A549 (cell line): ENCODE measurements at regions not wholly inside any gene's neighbourhood (a gene's known extent, or its start where the extent isn't known, plus 50 kb on each side); places are given as distances from the start of the nearest gene placed in this dataset.

ENCODE experiments used
- ATAC-seq, 2 experiments: fragments of 200-7000 bp in 1 of 2; fragments of >200 bp in 1 of 2; cut with Nextera tagmentation in 1 of 2; cut with Tn5 transposase in 1 of 2; 3 replicates each; pipeline versions ENCODE4 v1.8.0 to v1.9.1; 2018 to 2020; ENCODE audit warnings: mild to moderate bottlenecking in 1 of 2, moderate library complexity in 1 of 2
- CTCF ChIA-PET: fragments of 300-600 bp; sonication (Branson Sonifier 250); formaldehyde crosslinking; extraction: SDS; loops from one replicate; lab custom pipeline; 2021; ENCODE audit warnings: antibody characterized with exemption, inconsistent platforms; lab: Yijun Ruan, JAX
- POLR2A ChIA-PET: fragments of 350-600 bp; formaldehyde crosslinking; extraction: SDS; loops from one replicate; lab custom pipeline; 2021; ENCODE audit warnings: antibody characterized with exemption, inconsistent platforms; lab: Yijun Ruan, JAX
- DNase-seq, 2 experiments: peaks; one replicate each; pipeline versions ENCODE4 v3.0.0 to v3.0.0-alpha.2; 2011 to 2016; ENCODE audit warnings: low read depth in 1 of 2, low spot score in 1 of 2
- FAIRE-seq: peaks from 2 replicates; lab custom pipeline; 2011; peaks lifted over from hg19 to GRCh38; lab: Jason Lieb, UNC
- H3K27ac ChIP-seq, 2 experiments: fragments of >200 bp; sonication (Bioruptor Twin); formaldehyde crosslinking; 3 replicates each; pipeline ENCODE4 v1.5.1; 2016 to 2017
- H3K4me1 ChIP-seq: fragments of >200 bp; sonication (Bioruptor Twin); formaldehyde crosslinking; 3 replicates; pipeline ENCODE4 v1.6.1; 2016
- H3K4me2 ChIP-seq: fragments of >200 bp; sonication (Bioruptor Twin); formaldehyde crosslinking; 3 replicates; pipeline ENCODE4 v1.6.1; 2016
- H3K4me3 ChIP-seq: fragments of >200 bp; sonication (Bioruptor Twin); formaldehyde crosslinking; 3 replicates; pipeline ENCODE4 v1.5.1; 2016
- H3K9me3 ChIP-seq: fragments of >200 bp; sonication (Bioruptor Twin); formaldehyde crosslinking; 3 replicates; pipeline ENCODE4 v1.6.1; 2016
- BCL3 ChIP-seq: fragments of >200 bp; sonication (Bioruptor Twin); formaldehyde crosslinking; IDR thresholded peaks from 3 replicates; pipeline ENCODE4 v1.6.1; 2016
- CBX2 ChIP-seq: fragments of 200-600 bp; sonication (generic); IDR thresholded peaks from 2 replicates; pipeline ENCODE4 v1.6.1; 2016; ENCODE audit warnings: low read depth, mild to moderate bottlenecking, borderline replicate concordance
- CBX8 ChIP-seq: fragments of 200-600 bp; sonication (generic); IDR thresholded peaks from 2 replicates; pipeline ENCODE4 v1.6.1; 2016
- CHD2 ChIP-seq: fragments of 150-350 bp; IDR thresholded peaks from 2 replicates; pipeline ENCODE4 v1.6.1; 2014; ENCODE audit warnings: low read length; ENCODE audit not compliant: partially characterized antibody
- E2F6 ChIP-seq: IDR thresholded peaks from 2 replicates; pipeline ENCODE4 v1.6.1; 2012; ENCODE audit warnings: low read depth, borderline replicate concordance
- EHF ChIP-seq: fragments of 250-450 bp; sonication (Bioruptor Pico); IDR thresholded peaks from 2 replicates; pipeline ENCODE4 v1.5.0; 2020; ENCODE audit warnings: mild to moderate bottlenecking
- EHMT2 ChIP-seq: fragments of 200-600 bp; sonication (generic); IDR thresholded peaks from 2 replicates; pipeline ENCODE4 v1.6.1; 2016; ENCODE audit warnings: antibody characterized with exemption, low read depth, mild to moderate bottlenecking, moderate library complexity
- FOSB ChIP-seq: fragments of 250-450 bp; sonication (Bioruptor Pico); IDR thresholded peaks from 2 replicates; pipeline ENCODE4 v1.5.0; 2020; ENCODE audit warnings: mild to moderate bottlenecking, moderate library complexity
- FOSL2 ChIP-seq, 2 experiments: fragments of 450-650 bp in 1 of 2; fragments of >200 bp in 1 of 2; sonication (Bioruptor Twin) in 1 of 2; formaldehyde crosslinking; IDR thresholded peaks; 2 replicates each; pipeline versions ENCODE4 v1.5.0 to v1.6.1; 2016 to 2020; ENCODE audit warnings: mild to moderate bottlenecking in 1 of 2, moderate library complexity in 1 of 2
- HDAC2 ChIP-seq: fragments of 200-600 bp; sonication (generic); IDR thresholded peaks from 2 replicates; pipeline ENCODE4 v1.6.1; 2016
- HEYL ChIP-seq: fragments of 250-450 bp; sonication (Bioruptor Pico); IDR thresholded peaks from 2 replicates; pipeline ENCODE4 v1.8.0; 2021; ENCODE audit warnings: mild to moderate bottlenecking, moderate library complexity
- JUNB ChIP-seq: fragments of >200 bp; sonication (Bioruptor Twin); formaldehyde crosslinking; IDR thresholded peaks from 2 replicates; pipeline ENCODE4 v1.6.1; 2016
- KDM1A ChIP-seq: fragments of 200-600 bp; sonication (generic); IDR thresholded peaks from 2 replicates; pipeline ENCODE4 v1.6.1; 2016; ENCODE audit warnings: low read depth, mild to moderate bottlenecking
- MAFK ChIP-seq: fragments of 450-650 bp; IDR thresholded peaks from 2 replicates; pipeline ENCODE4 v1.6.1; 2014; ENCODE audit not compliant: partially characterized antibody
- MAZ ChIP-seq: fragments of 150-350 bp; IDR thresholded peaks from 2 replicates; pipeline ENCODE4 v1.6.1; 2014; ENCODE audit warnings: antibody characterized with exemption, low read depth, low read length, borderline replicate concordance
- MYC ChIP-seq: IDR thresholded peaks from 2 replicates; pipeline ENCODE4 v1.6.1; 2012; ENCODE audit warnings: mild to moderate bottlenecking, inconsistent platforms, low read length, improper control_type of control experiment, borderline replicate concordance
- NFE2L2 ChIP-seq: fragments of 150-350 bp; conservative IDR thresholded peaks from 2 replicates; pipeline ENCODE4 v1.6.1; 2014; ENCODE audit warnings: low read length
- POLR2A ChIP-seq: IDR thresholded peaks from 2 replicates; pipeline ENCODE4 v1.6.1; 2012; ENCODE audit warnings: mild to moderate bottlenecking, low read length
- RAD21 ChIP-seq, 2 experiments: fragments of >200 bp in 1 of 2; sonication (Bioruptor Twin) in 1 of 2; formaldehyde crosslinking in 1 of 2; IDR thresholded peaks in 1 of 2; conservative IDR thresholded peaks in 1 of 2; 2 replicates in 1 of 2; 3 replicates in 1 of 2; pipeline ENCODE4 v1.6.1; 2012 to 2018; ENCODE audit warnings: inconsistent platforms in 1 of 2
- RARB ChIP-seq: fragments of 250-450 bp; sonication (Bioruptor Pico); IDR thresholded peaks from 2 replicates; pipeline ENCODE4 v1.8.0; 2021; ENCODE audit warnings: mild to moderate bottlenecking, moderate library complexity
- RCOR1 ChIP-seq: fragments of 150-350 bp; IDR thresholded peaks from 2 replicates; pipeline ENCODE4 v1.6.1; 2014; ENCODE audit warnings: antibody characterized with exemption, low read length, low read depth
- RFX5 ChIP-seq: fragments of 450-650 bp; IDR thresholded peaks from 2 replicates; pipeline ENCODE4 v1.7.1; 2014; ENCODE audit warnings: antibody characterized with exemption, mild to moderate bottlenecking, moderate library complexity
- SMC3 ChIP-seq: fragments of >200 bp; sonication (Bioruptor Twin); formaldehyde crosslinking; IDR thresholded peaks from 3 replicates; pipeline ENCODE4 v1.6.1; 2018; ENCODE audit warnings: inconsistent platforms
- SREBF2 ChIP-seq: fragments of 450-650 bp; IDR thresholded peaks from 2 replicates; pipeline ENCODE4 v1.6.1; 2014; ENCODE audit warnings: mild to moderate bottlenecking, moderate library complexity
- ZSCAN20 ChIP-seq: fragments of 250-450 bp; sonication (Bioruptor Pico); IDR thresholded peaks from 2 replicates; pipeline ENCODE4 v1.8.0; 2022; ENCODE audit warnings: mild to moderate bottlenecking, moderate library complexity
- WGBS: methylation state at CpG from one replicate; pipeline ENCODE4 v1.1.6; 2017; ENCODE audit errors: missing lambda C conversion rate; 5-methylcytosine and 5-hydroxymethylcytosine counted together
- TF ChIP-seq, protein P1 (sequence below): fragments of 150-350 bp; IDR thresholded peaks from 2 replicates; pipeline ENCODE4 v1.6.1; 2014; ENCODE audit warnings: low read depth, mild to moderate bottlenecking, low read length

DNA sequence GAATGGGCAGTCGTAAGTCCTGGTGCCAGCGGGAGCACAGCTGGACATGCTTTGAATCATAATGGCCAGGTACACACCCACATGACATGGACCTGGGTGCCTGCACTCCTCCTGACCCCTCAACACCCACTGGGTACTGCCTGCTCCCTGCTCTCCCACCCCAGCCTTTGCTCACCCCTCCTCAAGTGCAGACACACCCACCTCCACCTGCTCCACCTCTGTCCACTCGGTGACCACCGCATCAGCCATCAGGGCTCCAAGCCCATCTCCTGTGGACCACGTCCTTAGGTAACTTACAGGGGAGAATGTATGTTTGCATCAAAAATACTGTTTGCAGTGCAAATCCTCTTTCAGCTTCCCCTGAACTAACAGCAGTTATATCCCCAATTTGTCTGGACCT lies 214.6 kb downstream of the BRD1 start:
- Histone ChIP-seq H3K27ac (no peak overlapping the region), H3K9me3 (no peaks in the 10 kb centered on the region; the same call in 2 of the 3 replicates), H3K4me2 (no peak overlapping the region), H3K4me3 (no peak overlapping the region), H3K4me1 (no peaks in the 10 kb centered on the region)
- CTCF ChIA-PET = no interaction called here
- DNase-seq (no peak), FAIRE-seq (no peak), ATAC-seq (no peak)
- 6% methylated on average over 5 of the region's 5 CpGs for WGBS
- POLR2A ChIA-PET = no interaction called here
- TF ChIP-seq KDM1A = no peak
- TF ChIP-seq RAD21 (conservative IDR thresholded peaks at IDR 0.05 in 1 of 2, IDR thresholded peaks at IDR 0.05 in 1 of 2) = no peak
- TF ChIP-seq, protein P1, sequence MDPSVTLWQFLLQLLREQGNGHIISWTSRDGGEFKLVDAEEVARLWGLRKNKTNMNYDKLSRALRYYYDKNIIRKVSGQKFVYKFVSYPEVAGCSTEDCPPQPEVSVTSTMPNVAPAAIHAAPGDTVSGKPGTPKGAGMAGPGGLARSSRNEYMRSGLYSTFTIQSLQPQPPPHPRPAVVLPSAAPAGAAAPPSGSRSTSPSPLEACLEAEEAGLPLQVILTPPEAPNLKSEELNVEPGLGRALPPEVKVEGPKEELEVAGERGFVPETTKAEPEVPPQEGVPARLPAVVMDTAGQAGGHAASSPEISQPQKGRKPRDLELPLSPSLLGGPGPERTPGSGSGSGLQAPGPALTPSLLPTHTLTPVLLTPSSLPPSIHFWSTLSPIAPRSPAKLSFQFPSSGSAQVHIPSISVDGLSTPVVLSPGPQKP = no peak
- no peak for TF ChIP-seq JUNB
- no peak for TF ChIP-seq SREBF2
- no peak for TF ChIP-seq EHF
- TF ChIP-seq EHMT2 = no peak
- TF ChIP-seq SMC3 = no peak
- no peak for TF ChIP-seq MAFK
- TF ChIP-seq RCOR1 = no peak
- TF ChIP-seq RARB (CRISPR knock-in tag) = no peak
- no peak for TF ChIP-seq FOSL2 (IDR thresholded peaks at IDR 0.05)
- TF ChIP-seq FOSL2 (CRISPR knock-in tag; IDR thresholded peaks at IDR 0.05) = no peak
- TF ChIP-seq CBX8 = no peak
- no peak for TF ChIP-seq MYC
- TF ChIP-seq BCL3 = no peak
- no peak for TF ChIP-seq CBX2
- no peak for TF ChIP-seq CHD2

- CTCF ChIA-PET = no interaction called here
Observed at GRCh38 chr22:49609207-49609876, 218.3 kb downstream of the BRD1 start.

GRCh38 chr22:49608660-49609059 lies 219.0 kb downstream of the BRD1 start:
- CTCF ChIA-PET = interaction anchor here (1.0 kb wide), 1 partner anchor 563 kb away, joined by 3 read pairs; no protein-coding TSS in a partner anchor

More at GRCh38 chr22:49609207-49609876, 218.3 kb downstream of the BRD1 start:
- Histone ChIP-seq H3K4me1 (no peaks in the 10 kb centered on the region), H3K4me3 (no peak overlapping the region), H3K4me2 (no peak overlapping the region), H3K27ac (no peak overlapping the region), H3K9me3 (peaks cover 7% of the 10 kb centered on the region; the same call in 1 of the 3 replicates)
- ATAC-seq (no peak), DNase-seq (no peak), FAIRE-seq (no peak)
- no peak for TF ChIP-seq SREBF2
- TF ChIP-seq RARB (CRISPR knock-in tag) = no peak
- POLR2A ChIA-PET = no interaction called here
- 50% methylated on average over 23 of the region's 24 CpGs for WGBS

More at GRCh38 chr22:49608660-49609059, 219.0 kb downstream of the BRD1 start:
- H3K4me2 ChIP-seq = no peak overlapping the region
- DNase-seq (no peak), ATAC-seq (no peak), FAIRE-seq (no peak)
- no peak overlapping the region for H3K4me3 ChIP-seq
- H3K27ac ChIP-seq = no peak overlapping the region
- POLR2A ChIA-PET = no interaction called here
- H3K4me1 ChIP-seq = no peaks in the 10 kb centered on the region
- peaks cover 7% of the 10 kb centered on the region; the same call in 1 of the 3 replicates for H3K9me3 ChIP-seq
- 23% methylated on average over 14 of the region's 14 CpGs for WGBS
- TF ChIP-seq MAZ = no peak
- no peak for TF ChIP-seq FOSL2 (IDR thresholded peaks at IDR 0.05)
- no peak for TF ChIP-seq FOSL2 (CRISPR knock-in tag; IDR thresholded peaks at IDR 0.05)
- no peak for TF ChIP-seq FOSB (CRISPR knock-in tag)
- TF ChIP-seq HDAC2 = no peak
- TF ChIP-seq NFE2L2 = no peak
- TF ChIP-seq HEYL = no peak
- no peak for TF ChIP-seq CBX2
- no peak for TF ChIP-seq E2F6
- no peak for TF ChIP-seq POLR2A
- no peak for TF ChIP-seq SREBF2
- TF ChIP-seq ZSCAN20 (CRISPR knock-in tag) = no peak
- no peak for TF ChIP-seq RFX5
- no peak for TF ChIP-seq JUNB
